ENCODE measurements at regions not wholly inside any gene's neighbourhood (a gene's known extent, or its start where the extent isn't known, plus 50 kb on each side); places are given as distances from the start of the nearest gene placed in this dataset.

DNA sequence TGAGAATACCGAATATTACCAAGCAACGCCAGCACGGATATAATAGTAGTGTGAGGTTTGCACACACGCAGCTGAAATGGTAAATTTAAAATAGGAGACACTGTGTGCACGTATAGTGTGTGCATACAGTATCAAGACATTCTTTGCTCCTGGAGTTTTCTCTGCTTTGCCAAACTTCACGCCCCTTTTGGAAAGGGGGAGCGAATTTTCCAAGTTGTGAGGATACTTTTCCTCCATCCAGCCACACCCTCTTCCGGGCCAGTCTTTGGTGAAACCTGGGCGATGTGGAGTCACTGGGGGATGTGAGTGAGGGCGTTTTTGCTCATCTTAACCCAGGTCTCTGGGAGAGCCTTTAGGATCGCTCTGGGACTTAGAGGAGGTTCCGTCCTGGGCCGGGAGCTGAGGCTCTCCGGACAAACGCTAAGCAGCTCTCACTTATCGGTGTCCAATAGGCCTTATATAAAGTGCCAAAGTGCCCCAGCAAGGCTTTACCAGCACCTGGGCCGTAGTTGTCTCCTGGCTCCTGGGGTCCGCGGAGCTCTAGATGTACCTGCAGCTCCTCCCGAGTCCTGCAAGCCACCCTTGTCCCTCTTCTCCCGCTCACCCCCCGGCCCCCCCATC lies 160.0 kb upstream of the MKI67 start:
- DNase-seq, result no peak

DNA sequence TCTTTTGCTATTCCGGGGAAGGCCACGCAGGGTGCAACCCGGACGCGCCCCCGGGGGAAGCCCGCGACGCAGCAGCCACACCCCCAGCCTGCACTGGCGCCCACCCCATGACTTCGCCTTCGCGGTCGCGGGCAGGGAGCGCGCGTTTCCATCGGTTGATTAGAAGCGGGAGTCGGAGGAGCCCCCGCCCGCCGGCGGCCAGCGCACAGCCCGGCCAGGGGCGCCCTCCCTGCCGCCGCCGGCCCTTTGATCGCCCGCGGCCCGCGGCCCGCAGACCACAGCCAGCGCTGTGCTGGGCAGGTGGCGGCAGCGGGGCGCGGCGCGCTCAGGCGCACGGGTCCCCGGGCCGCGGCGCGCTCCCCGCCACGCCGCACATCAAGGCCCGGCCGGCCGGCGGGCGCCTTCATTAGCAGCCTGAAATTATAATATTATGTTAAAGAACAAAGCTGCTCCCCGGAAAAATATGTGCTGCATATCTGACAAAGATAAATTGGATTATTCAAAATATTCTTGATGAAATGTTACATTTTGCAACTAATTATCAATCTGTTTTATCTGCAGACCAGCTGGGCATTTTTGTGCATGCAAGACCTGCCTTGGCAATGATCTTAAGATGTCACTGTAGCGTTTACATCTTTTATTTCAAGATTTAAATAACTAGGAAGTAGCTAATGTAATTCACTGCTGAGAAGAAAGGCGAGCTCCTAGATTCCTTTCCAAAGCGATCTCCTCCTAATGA lies 160.7 kb upstream of the MKI67 start:
- DNase-seq, result no peak

DNA sequence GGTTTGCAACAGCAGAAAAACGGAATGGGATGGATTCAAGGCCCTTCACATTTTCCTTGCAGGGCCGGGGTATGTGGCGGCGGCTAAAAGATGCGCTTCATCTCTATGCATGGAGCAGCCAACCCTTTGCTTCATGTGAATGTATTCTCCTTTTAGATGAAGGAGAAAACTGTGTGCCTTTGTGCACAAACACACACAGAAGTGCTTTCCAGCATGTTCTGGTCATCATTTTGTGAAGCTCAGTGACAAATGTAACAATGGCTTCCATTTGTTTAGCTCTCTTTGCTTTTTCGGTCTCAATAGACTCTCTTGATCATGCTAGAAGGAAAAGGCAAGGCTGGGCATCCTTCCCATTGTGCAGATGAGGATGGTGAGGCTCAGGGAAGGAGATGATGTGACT lies 161.7 kb upstream of the MKI67 start:
- DNase-seq, result no peak

DNA sequence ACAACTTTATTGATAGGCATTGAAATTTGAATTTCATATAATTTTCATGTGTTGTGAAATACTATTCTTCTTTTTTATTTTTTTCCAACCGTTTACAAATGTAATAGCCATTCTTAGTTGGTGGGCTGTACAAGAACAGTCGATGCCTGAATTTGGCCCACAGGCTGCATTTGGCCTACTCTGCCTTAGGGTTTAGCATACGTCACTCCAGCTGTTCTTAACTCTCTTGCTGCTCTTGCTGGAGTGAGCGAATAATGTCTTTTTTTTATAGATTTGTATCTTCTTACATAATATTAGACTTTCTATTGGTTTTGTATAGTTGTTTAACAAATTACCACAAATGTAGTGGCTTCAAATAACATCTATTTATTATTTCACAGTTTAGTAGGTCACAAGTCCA lies 163.4 kb upstream of the MKI67 start:
- no peak for DNase-seq

DNA sequence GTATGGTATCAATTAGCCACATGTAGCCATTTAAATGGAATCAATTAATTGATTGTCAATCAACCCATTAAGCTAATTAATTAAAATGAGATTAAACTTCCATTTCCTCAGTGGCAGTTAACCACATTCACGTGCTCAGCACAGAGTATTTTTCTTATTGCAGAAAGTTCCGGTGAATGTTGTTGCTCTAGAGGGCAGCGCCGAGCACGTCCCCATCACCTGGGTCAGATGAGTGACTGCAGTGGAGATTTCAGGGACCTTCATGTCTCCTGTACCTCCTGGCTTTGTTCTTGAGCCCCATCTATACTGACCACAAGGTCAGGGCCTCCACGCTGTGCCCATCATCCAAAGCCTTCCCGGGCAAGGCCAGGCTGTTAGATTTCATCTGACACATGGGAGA lies 168.8 kb upstream of the MKI67 start:
- DNase-seq, result no peak

DNA sequence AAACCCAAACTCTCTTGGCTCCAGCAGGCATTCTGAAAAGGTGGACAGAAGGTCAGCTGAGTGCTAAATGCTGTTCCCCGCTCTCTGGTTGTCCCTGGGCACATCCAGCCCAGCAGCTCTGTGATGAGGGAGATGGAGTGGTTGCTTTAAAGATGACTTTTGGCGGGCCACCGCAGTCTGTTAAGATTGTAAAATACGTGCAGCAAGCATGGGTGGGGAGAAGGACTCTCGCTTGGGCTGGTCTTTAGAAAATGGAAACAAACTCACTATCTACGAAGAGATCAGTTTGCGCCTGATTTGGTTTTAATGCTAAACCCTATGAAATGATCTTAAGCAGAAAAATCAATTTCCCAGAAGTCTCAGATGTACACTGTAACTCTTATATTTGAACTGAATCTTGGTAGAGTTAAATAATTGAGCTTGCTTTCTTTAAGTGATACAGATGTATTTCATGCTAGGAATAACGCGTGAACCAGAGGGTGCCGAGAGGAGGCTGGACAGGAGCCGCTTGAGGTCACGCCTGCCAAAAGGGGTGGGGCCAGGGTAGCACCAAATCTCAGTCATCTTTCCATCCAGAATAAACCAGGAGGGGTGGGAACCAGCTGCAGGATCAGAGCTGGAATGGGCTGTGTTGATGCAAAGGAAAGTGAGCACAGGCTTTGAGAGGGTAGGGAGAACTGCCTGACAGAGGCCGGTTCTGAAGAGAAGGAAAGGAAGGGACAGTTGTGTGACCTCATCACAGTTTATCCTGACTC lies 170.2 kb upstream of the MKI67 start:
- no peak for DNase-seq

DNA sequence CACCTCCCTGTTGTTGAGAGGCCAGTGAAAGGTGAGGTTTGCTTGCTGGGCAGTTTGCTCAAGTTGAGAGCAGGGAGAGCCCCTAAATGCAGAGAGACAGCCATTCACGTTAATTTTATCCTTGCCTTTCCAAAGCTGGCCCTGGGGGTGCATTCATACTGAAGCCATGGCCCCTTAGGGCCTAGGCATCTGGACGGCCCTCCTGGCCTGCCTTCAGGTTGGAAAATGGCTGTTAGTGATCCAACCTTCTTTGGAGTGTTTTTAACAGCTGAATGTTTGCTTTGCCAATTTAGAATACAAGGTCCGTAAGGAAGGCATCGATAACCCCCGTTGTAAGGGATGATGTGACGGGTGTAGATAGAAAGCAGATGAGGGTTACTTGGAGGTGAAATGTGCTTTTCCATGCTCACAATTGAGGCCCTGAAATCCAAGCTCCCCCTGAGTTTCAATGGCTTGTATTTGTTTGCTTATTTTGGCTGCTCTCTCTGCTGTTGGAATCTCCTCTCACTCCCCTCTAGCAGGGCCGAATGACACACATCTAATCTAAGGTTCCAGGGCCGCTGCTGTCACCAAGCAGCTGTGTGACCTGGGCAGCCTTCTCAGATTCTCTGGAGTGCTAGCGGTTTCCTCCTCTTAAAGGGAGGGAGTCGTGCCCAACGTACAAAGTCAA lies 171.6 kb upstream of the MKI67 start:
- no peak for DNase-seq

DNA sequence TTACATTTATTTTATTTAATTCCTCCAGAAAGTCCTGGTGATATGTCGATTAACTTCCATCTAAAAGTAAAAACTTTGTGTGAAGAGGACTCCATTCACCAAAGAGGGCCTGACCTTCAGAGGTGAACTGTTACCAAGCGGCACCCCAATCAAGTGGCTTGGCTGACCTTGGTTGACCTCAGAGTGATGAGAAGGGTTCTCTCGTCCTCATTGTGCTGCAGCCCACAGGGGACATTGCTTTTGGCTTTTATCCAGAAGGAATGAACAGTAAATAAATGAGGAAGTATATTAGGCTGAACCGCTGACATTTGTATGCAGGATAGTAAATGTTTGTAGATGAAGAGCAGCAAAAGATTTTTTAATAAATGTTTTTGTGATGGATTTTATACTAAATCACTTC lies 172.4 kb upstream of the MKI67 start:
- no peak for DNase-seq

DNA sequence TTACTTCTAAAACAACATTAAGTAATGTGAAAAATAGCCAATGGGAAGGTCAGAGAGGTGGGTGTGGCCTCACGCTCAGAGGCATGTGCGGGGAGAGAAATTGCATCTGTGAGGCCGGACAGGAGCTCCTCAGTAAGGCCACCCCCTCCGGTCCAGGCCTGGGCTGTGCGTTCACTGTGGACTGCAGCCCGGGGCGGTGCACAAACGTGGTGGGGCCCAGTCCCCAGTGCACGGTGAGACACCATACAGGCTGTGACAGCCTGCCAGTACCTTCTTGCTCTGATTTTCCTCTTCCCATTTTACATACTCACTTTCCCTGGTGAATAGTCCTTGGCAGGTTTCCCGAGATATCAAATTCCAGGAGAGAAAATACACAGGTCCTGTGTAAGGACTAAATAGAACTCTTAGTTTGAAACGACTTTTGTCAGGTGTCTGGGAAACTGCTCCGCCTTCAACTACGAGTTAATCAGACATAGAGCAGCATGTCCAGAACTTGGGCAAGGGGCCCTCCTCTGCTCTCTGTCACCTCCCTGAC lies 174.1 kb upstream of the MKI67 start:
- DNase-seq, result no peak

DNA sequence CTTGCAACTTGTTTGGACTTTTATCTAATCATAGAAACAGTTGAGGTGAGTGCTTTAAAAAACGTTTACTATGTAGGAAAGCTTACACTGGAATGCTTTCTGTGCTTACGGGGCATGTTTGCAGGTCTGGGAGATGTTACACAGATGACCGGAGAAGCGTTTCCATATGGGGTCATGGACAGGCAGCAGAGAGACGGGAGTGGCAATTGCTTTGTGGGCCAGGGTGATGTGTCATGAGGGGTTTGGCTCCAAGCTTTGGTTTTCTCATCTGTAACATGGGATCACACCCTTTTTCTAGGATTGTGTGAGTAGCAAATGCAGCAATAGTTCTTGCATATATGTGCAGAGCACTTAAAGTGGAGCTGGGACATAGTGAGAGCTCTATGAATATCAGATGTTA lies 174.8 kb upstream of the MKI67 start:
- DNase-seq, result no peak

DNA sequence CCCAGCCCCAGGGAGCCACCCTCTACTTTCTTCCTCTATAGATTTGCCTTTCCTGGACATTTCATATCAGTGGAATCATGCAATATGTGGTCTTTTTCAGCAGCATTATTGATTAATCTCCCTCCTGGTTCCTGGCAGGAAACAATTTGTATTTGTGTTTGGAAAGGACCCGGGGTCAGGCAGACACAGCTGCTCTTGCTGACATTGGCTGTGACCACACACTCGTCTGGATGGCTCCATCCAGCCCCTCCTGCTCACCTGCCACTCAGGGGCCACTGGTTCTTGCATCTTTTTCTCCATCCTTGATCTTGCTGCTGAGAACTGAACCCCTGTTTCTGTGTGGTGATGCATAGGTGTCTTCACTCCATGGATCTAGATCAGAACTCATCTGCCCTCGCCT lies 176.6 kb upstream of the MKI67 start:
- DNase-seq, result no peak

DNA sequence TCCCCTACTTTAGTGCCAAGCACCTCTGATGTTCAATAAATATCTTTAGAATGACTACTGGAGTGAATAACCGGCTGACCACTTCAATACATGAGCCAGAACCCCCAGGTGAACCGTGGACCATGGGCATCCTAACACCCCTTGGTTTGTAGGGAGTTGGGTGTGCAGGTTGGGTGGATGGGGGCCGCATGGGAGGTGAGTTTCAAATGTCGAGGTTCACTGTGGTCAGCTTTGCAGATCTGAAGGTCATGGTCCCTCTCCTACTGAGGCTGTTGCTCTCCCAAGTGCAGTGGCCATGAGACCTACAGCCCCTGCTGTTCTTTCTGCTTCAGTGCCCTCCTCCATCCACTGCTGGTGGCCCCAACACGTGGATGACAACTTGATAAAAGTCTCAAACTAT lies 178.0 kb upstream of the MKI67 start:
- no peak for DNase-seq

DNA sequence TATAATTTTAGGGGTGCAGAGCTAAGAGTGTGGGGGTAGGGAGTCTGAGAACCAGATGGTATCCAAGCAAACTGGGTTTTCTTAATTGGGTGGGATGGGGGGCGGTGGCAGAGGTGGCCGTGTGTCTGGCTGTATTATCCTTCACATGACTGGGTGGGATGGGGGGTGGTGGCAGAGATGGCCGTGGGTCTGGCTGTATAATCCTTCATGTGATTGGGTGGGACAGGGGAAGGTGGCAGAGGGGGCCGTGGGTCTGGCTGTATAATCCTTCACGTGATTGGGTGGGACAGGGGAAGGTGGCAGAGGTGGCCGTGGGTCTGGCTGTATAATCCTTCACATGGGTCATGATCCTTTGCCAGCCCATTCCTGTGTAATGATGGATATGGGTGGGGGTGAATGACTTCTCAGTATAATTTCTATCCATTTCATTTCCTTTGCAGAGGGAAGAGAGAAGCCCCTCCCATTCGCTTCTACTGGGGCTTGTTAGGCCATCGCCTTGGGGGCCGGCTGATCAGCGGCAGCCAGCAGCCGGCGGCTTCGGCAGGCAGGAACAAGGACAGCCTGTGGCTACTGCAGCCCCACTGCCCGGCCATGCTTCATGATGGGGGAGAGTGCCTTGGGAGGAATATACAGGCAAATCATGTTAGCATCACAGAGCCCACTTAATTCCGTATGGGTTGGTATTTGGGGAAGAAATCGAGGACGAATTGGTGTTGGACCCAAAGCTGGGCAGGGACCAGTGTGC lies 179.6 kb upstream of the MKI67 start:
- no peak for DNase-seq

DNA sequence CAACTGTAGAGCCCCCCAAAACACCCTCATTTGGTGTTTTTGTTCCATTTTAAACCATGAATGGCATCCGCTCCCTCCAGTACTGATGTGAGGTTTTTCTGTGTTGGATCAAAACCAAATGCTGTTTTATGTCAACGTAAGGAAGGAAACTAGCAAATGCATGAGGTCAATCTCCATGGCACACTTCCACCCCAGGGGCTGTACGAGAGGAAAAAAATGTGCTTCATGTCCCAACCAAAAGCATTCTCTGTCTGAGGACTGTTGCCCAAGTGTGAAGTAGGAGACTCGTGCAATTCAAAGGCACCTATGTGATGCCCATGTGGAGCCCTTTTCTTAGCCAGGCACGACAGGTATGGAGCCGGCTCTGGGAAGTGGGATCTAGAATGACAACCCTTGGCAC lies 180.3 kb upstream of the MKI67 start:
- DNase-seq, result no peak

DNA sequence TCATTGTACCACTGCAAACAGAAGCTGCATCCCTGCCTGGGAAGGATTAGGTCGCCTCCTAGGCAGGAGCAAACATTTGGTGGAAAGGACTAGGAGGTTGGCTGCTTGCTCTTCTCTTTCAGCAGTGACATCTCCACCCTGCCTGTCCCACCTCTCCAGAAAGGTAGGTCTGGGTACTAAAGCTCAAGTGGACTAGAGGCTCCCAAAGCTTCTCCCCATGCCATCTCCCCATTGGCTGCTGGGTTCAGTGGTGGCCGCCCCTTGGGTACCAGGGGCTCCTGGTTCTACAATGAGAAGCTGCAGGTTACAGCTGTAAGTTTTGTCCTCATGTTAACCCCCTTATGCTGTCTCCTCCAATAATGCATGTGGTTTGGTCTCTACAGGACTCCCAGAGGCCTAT lies 180.7 kb upstream of the MKI67 start:
- DNase-seq, result no peak

DNA sequence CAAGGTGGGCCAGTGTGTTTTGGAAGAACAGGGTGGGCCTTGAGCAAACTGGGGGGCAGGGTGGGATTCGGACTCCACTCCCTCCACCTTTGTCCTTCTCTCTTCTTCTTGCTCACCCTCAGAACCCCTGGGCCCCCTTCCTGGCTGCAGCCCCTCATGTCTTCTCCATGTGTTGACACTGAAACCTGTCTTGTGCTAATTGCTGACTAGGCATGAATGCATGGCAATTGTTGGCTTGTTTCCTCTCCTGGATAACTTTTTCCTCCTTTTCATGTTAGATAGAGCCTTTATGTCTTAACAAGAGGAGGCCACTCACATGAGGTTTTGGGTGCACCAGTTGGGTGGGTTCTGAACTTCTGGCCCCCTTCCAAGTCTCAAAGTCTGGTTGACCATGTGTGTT lies 181.6 kb upstream of the MKI67 start:
- DNase-seq, result no peak

DNA sequence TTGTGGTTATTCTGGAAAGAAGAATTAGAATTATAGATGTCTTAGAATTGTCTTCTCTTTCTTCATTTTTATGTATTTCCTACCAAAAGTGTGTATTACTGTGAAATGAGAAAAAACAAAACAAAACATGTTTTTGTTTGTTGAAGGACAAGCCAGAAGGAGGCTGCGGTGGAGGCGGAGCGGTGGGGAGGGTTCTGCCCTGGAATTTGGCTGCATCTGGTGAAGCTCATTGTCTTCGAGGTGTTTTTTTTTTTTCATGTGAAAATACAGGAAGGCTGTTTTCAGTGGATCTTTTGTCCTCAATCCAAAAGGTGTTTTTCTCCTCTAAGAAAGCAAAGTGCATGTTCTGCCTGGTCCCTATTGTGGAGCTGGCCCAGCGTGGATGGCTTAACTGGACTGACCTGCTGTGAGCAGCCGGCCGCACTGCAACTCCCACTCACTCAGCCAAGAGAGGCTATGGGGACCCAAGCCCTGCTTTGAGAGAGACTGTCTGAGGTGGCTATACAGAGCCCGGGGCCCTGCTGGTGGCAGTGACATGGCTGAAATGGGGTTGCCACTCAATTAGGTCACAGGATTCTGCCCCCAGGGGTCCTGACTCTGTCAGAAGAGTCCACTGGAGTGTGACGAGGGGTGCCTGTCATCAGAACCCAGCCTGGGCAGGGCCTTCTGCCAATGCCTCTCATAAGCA lies 184.9 kb upstream of the MKI67 start:
- DNase-seq, result no peak

DNA sequence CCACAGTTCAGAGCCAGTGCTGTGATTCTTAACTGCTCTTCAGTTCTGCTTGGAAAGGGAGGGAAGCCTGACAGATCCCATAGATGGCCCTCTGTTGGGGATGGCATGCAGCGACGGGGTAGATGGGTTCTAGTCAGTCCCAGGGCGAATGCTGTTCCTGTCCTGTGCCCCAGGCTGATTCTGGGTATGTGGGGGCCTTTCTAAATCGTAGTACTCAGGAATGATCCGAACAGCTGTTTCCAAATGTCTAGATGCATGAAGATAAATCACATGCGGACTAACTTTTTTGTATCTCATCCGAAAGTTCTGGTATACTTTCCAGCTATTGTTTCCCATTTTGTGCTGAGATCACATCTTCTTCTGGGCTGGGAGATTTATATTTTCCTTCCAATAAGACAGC lies 186.0 kb upstream of the MKI67 start:
- no peak for DNase-seq

DNA sequence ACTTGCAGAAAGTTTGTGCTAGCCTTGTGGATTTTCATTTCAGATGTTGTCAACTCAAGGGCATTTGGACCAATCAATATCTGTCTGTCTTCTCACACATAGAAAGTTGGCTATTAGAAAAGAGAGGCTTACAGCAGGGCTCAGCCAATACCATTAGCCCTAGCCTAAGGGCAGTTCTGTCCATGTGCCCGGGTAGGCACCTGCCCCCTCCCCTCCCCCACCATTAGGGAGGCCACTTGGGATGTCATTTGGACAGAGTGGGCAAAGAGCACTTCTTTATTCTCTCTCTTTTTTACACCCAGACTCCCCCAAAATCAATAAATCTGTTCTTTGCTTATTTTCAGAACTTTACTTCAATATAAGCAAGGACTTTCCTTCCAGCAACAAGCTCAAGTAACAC lies 188.5 kb upstream of the MKI67 start:
- no peak for DNase-seq

DNA sequence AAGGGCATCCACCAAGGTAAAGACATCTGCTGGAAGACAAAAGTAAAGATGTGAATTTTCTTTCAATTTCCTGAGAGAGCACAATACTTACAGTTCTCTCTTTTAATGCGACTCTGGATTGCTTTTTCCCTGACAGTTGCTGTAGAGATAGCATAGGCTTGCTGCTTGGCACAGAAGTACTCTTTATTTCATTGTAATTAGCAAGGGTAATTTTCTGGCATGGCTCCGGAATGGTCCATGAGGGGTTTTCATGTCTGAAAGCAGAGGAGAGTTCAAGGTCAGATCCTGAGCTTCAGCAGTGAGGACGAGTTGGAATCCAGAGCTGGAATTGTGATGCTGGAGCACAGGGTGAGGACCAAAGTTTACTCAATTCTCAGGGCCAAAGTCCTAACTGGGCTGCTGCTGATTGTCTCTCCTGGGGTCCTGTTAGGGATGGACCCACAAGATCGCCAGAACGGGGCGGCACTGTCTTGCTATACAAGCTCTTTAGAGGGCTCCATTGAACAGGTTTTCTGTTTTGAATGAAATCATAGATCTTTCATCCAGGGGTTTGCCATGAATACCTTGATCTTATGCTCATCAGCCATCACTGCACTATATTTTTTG lies 190.0 kb upstream of the MKI67 start:
- no peak for DNase-seq

DNA sequence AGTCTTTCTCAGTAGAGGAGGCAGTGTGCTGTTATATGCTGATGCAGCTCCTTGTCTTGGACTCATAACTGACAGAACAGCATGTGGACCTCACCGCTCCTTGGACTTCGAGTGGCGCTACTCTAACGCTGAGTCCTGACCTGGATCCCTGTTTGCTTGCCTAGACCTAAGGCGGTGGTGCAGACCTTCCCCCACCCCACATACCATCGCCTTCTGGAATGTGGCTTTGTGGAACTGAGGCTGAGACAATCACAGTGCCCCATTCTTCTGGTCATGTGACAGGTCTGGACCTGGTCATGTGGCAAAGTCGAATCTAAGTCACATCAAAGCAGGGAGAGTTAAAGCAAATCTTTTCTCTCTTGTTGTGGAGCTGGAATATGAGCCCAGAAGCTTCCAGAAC lies 190.7 kb upstream of the MKI67 start:
- no peak for DNase-seq

DNA sequence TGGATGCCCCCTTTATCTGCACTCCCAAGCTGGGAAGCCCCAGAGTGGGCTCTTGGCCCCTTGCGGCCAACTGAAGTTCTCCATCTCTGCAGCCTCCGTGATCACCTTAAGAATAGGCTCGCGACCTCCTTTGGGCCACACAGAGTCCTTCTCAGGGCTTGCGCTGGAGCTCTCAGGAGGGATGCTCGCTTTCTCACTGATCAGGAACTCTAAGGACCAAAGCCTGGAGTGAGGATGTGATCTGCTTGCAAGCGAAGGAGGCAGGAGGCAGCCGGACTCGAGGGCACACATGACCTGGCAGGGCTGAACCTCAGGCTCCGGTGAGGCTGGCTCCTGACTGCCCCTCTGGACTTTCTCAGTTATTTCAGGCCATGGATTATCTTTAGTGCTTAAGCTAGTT lies 192.1 kb upstream of the MKI67 start:
- DNase-seq, result no peak
